SK-N-SH treated with all-trans-retinoic acid at 6 μM for 48 hours (cell line): ENCODE measurements at regions not wholly inside any gene's neighbourhood (a gene's known extent, or its start where the extent isn't known, plus 50 kb on each side); places are given as distances from the start of the nearest gene placed in this dataset.

Source experiments
- ATAC-seq: fragments of 200-7000 bp; cut with Tn5 transposase; 3 replicates; pipeline ENCODE4 v1.9.1; 2020; ENCODE audit warnings: mild to moderate bottlenecking, moderate library complexity
- BACH2 ChIP-seq: fragments of 250-450 bp; sonication (Bioruptor Pico); IDR thresholded peaks from 2 replicates; pipeline ENCODE4 v1.9.0; 2021; ENCODE audit warnings: mild to moderate bottlenecking, borderline replicate concordance
- CREB5 ChIP-seq: fragments of 250-450 bp; sonication (Bioruptor Pico); IDR thresholded peaks from 2 replicates; pipeline ENCODE4 v1.5.1; 2020; ENCODE audit warnings: low read depth, mild to moderate bottlenecking, moderate library complexity
- CSDC2 ChIP-seq: fragments of 250-450 bp; sonication (Bioruptor Pico); IDR thresholded peaks from 2 replicates; pipeline ENCODE4 v1.5.0; 2020; ENCODE audit warnings: mild to moderate bottlenecking, moderate library complexity
- CSRNP3 ChIP-seq: fragments of 250-450 bp; sonication (Bioruptor Pico); IDR thresholded peaks from 2 replicates; pipeline ENCODE4 v1.5.1; 2021; ENCODE audit warnings: mild to moderate bottlenecking, moderate library complexity
- ESRRG ChIP-seq: fragments of 250-450 bp; sonication (Bioruptor Pico); IDR thresholded peaks from 2 replicates; pipeline ENCODE4 v1.6.1; 2021; ENCODE audit warnings: mild to moderate bottlenecking
- ISL1 ChIP-seq: fragments of 250-450 bp; sonication (Bioruptor Pico); IDR thresholded peaks from 2 replicates; pipeline ENCODE4 v2.1.2; 2022; ENCODE audit warnings: mild to moderate bottlenecking, moderate library complexity
- OSR1 ChIP-seq: fragments of 250-450 bp; sonication (Bioruptor Pico); IDR thresholded peaks from 2 replicates; pipeline ENCODE4 v1.8.0; 2022; ENCODE audit warnings: moderate library complexity, mild to moderate bottlenecking, inconsistent platforms
- PATZ1 ChIP-seq: fragments of 250-450 bp; sonication (Bioruptor Pico); IDR thresholded peaks from 2 replicates; pipeline ENCODE4 v1.8.0; 2020; ENCODE audit warnings: mild to moderate bottlenecking, moderate library complexity, borderline replicate concordance
- POU6F1 ChIP-seq: fragments of 250-450 bp; sonication (Bioruptor Pico); IDR thresholded peaks from 2 replicates; pipeline ENCODE4 v1.8.0; 2021; ENCODE audit warnings: low read depth, mild to moderate bottlenecking, moderate library complexity, borderline replicate concordance
- PPARA ChIP-seq: fragments of 250-450 bp; sonication (Bioruptor Pico); IDR thresholded peaks from 2 replicates; pipeline ENCODE4 v1.5.0; 2020; ENCODE audit warnings: mild to moderate bottlenecking, borderline replicate concordance
- RARB ChIP-seq: fragments of 250-450 bp; sonication (Bioruptor Pico); IDR thresholded peaks from 2 replicates; pipeline ENCODE4 v1.8.0; 2021; ENCODE audit warnings: mild to moderate bottlenecking, moderate library complexity
- SNAI2 ChIP-seq: fragments of 250-450 bp; sonication (Bioruptor Pico); IDR thresholded peaks from 2 replicates; pipeline ENCODE4 v1.5.0; 2020; ENCODE audit warnings: mild to moderate bottlenecking, moderate library complexity
- TOX ChIP-seq: fragments of 250-450 bp; sonication (Bioruptor Pico); IDR thresholded peaks from 2 replicates; pipeline ENCODE4 v1.8.0; 2021; ENCODE audit warnings: mild to moderate bottlenecking, moderate library complexity, borderline replicate concordance
- TSHZ2 ChIP-seq: fragments of 250-450 bp; sonication (Bioruptor Pico); IDR thresholded peaks from 2 replicates; pipeline ENCODE4 v1.5.0; 2020; ENCODE audit warnings: mild to moderate bottlenecking, moderate library complexity
- ZFP3 ChIP-seq: fragments of 250-450 bp; sonication (Bioruptor Pico); IDR thresholded peaks from 2 replicates; pipeline ENCODE4 v1.5.0; 2020; ENCODE audit warnings: mild to moderate bottlenecking, moderate library complexity
- ZFP30 ChIP-seq: fragments of 450-650 bp; formaldehyde crosslinking; IDR thresholded peaks from 2 replicates; pipeline ENCODE4 v1.5.0; 2022; ENCODE audit warnings: mild to moderate bottlenecking, moderate library complexity
- ZNF565 ChIP-seq: fragments of 450-650 bp; formaldehyde crosslinking; conservative IDR thresholded peaks from 2 replicates; pipeline ENCODE4 v1.5.0; 2020; ENCODE audit warnings: low read depth, mild to moderate bottlenecking, moderate library complexity
- ZNF70 ChIP-seq: fragments of 450-650 bp; formaldehyde crosslinking; IDR thresholded peaks from 2 replicates; pipeline ENCODE4 v1.5.0; 2020; ENCODE audit warnings: mild to moderate bottlenecking, moderate library complexity
- ZNF8 ChIP-seq: fragments of 450-650 bp; formaldehyde crosslinking; IDR thresholded peaks from 2 replicates; pipeline ENCODE4 v1.5.0; 2020; ENCODE audit warnings: mild to moderate bottlenecking, moderate library complexity

GRCh38 chr5:109588281-109589035, 101.3 kb upstream of the MAN2A1 start:
- no peak for ATAC-seq

GRCh38 chr5:109584986-109585599, 104.6 kb upstream of the MAN2A1 start:
- TF ChIP-seq ZFP3 (CRISPR knock-in tag) (0 out of 2 replicates have a peak, but pooled peaks have one; percentile 46), CREB5 (no peak), ISL1 (peak; percentile 65), ZFP30 (CRISPR knock-in tag) (no peak), BACH2 (CRISPR knock-in tag) (no peak), POU6F1 (CRISPR knock-in tag) (no peak)
- TF ChIP-seq, all 23 proteins: peak for 2
- ATAC-seq, result no peak

More at GRCh38 chr5:109588281-109589035, 101.3 kb upstream of the MAN2A1 start:
- TF ChIP-seq ZNF70 (CRISPR knock-in tag), result no peak
- TF ChIP-seq TSHZ2 (CRISPR knock-in tag), result no peak
- TF ChIP-seq, all 23 proteins: peak for 0

- no peak for ATAC-seq
- TF ChIP-seq TSHZ2 (CRISPR knock-in tag) (no peak), CSRNP3 (CRISPR knock-in tag) (no peak), ESRRG (CRISPR knock-in tag) (no peak), PATZ1 (CRISPR knock-in tag) (no peak), TOX (no peak), ZNF8 (CRISPR knock-in tag) (no peak), CSDC2 (CRISPR knock-in tag) (no peak), ZNF565 (CRISPR knock-in tag) (no peak), CREB5 (no peak), ISL1 (no peak), POU6F1 (CRISPR knock-in tag) (no peak), SNAI2 (CRISPR knock-in tag) (no peak), OSR1 (CRISPR knock-in tag) (no peak), BACH2 (CRISPR knock-in tag) (no peak), PPARA (CRISPR knock-in tag) (no peak), RARB (CRISPR knock-in tag) (no peak)
Observed at GRCh38 chr5:109580225-109580624, 109.5 kb upstream of the MAN2A1 start.
